ENCODE measurements at regions not wholly inside any gene's neighbourhood (a gene's known extent, or its start where the extent isn't known, plus 50 kb on each side); places are given as distances from the start of the nearest gene placed in this dataset.

DNA sequence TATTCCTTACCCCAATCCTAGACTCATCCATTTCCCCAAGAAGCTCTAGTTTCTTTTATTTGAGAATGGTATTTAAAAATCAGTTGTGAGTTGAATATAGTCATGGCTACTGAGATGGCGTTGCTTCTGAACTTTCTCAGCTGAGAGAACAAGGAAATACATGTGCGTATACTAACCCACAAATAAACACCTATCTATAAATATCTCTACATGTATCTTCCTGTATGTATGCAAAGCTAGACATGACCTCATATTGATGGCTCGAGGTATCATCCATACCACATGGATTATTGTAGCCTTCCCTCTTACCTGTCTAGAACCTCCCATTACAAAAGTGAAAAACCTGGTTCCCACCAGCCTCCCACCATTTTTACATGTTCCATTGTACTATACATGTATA, 141.0 kb downstream of the UFM1 start:
- WGBS (ENCODE audit: missing lambda C conversion rate), result 38% methylated on average over 3 of the region's 3 CpGs
- H3K4me2 ChIP-seq, result no peak overlapping the region
- ChIA-PET CTCF (no interaction called here), POLR2A (no interaction called here)
- FAIRE-seq (no peak), ATAC-seq (no peak), DNase-seq (ENCODE audit: low read depth in 1 of 2, low spot score in 1 of 2) (no peak)
- no peak overlapping the region for H3K4me3 ChIP-seq
- TF ChIP-seq NR3C1 (IDR thresholded peaks at IDR 0.05) (no peak), RNF2 (IDR thresholded peaks at IDR 0.05; ENCODE audit: borderline replicate concordance, low read depth) (no peak), HEYL (CRISPR knock-in tag; IDR thresholded peaks at IDR 0.05) (no peak), ELK1 (IDR thresholded peaks at IDR 0.05; ENCODE audit: low read depth, low read length) (no peak), JUN (IDR thresholded peaks at IDR 0.05) (no peak), PHF8 (IDR thresholded peaks at IDR 0.05; ENCODE audit: borderline replicate concordance, low read depth) (no peak), MYC (IDR thresholded peaks at IDR 0.05; ENCODE audit: borderline replicate concordance, low read length) (no peak), CBX8 (IDR thresholded peaks at IDR 0.05) (no peak)
- TF ChIP-seq, protein P1, sequence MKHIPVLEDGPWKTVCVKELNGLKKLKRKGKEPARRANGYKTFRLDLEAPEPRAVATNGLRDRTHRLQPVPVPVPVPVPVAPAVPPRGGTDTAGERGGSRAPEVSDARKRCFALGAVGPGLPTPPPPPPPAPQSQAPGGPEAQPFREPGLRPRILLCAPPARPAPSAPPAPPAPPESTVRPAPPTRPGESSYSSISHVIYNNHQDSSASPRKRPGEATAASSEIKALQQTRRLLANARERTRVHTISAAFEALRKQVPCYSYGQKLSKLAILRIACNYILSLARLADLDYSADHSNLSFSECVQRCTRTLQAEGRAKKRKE (CRISPR knock-in tag; IDR thresholded peaks at IDR 0.05; ENCODE audit: low read depth), result no peak
- H3K27ac ChIP-seq, result no peak overlapping the region
- H3K4me1 ChIP-seq, result no peaks in the 10 kb centered on the region
- no peaks in the 10 kb centered on the region for H3K9me3 ChIP-seq

DNA sequence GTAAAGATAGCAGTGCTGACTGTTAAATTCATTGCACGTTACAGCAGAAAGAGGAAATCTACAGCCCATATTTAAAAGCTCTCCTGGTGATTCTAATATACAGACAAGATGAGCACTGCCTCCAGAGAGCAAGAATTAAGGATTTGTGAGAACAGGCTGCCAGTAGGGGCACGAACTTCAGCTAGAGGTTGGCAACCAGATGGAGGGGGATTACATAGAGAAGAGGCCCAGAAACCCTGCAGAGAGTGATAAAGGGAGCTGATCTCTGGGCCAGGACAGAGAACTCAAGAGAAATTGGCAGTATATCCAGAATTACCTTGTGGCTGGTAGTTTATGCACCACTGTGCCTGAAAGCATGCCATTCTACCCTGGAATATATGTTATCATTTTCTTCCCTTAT, 144.8 kb downstream of the UFM1 start:
- Histone ChIP-seq H3K4me1 (no peaks in the 10 kb centered on the region), H3K9me3 (no peaks in the 10 kb centered on the region)
- 3% methylated on average over 2 of the region's 2 CpGs for WGBS (ENCODE audit: missing lambda C conversion rate)

DNA sequence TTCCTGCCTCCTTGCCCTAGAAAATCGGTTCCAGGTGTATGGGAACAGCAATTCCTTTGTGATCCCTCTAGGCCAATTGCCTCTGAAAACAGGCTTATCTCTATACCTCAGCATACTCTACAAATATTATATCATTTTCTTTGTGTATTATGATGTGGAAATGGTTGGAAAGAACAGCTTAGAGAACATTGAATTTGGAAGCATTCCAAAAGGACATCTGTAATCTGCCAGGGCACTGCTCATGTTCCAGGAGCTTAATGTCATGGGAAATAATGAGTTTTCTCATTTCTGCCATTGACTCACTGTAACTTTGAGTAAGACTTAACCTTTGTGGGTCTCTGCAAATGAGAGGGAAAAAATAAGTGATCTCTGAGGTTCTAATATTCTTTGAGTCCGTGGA, 147.3 kb downstream of the UFM1 start:
- ChIA-PET POLR2A (no interaction called here), CTCF (no interaction called here)
- DNase-seq (ENCODE audit: low read depth in 1 of 2, low spot score in 1 of 2) (no peak), ATAC-seq (no peak), FAIRE-seq (no peak)
- Histone ChIP-seq H3K4me2 (no peak overlapping the region), H3K4me1 (no peaks in the 10 kb centered on the region), H3K4me3 (no peak overlapping the region), H3K27ac (no peak overlapping the region), H3K9me3 (no peaks in the 10 kb centered on the region)
- TF ChIP-seq RNF2 (IDR thresholded peaks at IDR 0.05; ENCODE audit: borderline replicate concordance, low read depth), result no peak
- TF ChIP-seq FOSL2 (IDR thresholded peaks at IDR 0.05), result no peak
- TF ChIP-seq FOSL2 (CRISPR knock-in tag; IDR thresholded peaks at IDR 0.05), result no peak
- no peak for TF ChIP-seq TP53 (CRISPR knock-in tag; IDR thresholded peaks at IDR 0.05)
- TF ChIP-seq JUN (IDR thresholded peaks at IDR 0.05), result no peak
- no peak for TF ChIP-seq JUNB (IDR thresholded peaks at IDR 0.05)
- no peak for TF ChIP-seq NPAS2 (CRISPR knock-in tag; IDR thresholded peaks at IDR 0.05; ENCODE audit: borderline replicate concordance)
- TF ChIP-seq HMGXB4 (CRISPR knock-in tag; IDR thresholded peaks at IDR 0.05; ENCODE audit: borderline replicate concordance), result no peak
- WGBS (ENCODE audit: missing lambda C conversion rate), result 0% methylated on average over 2 of the region's 2 CpGs

More for the DNA sequence above, 144.8 kb downstream of the UFM1 start:
- FAIRE-seq (no peak), DNase-seq (ENCODE audit: low read depth in 1 of 2, low spot score in 1 of 2) (no peak), ATAC-seq (no peak)
- TF ChIP-seq BCL3 (IDR thresholded peaks at IDR 0.05) (no peak), SREBF2 (IDR thresholded peaks at IDR 0.05) (no peak), KDM1A (IDR thresholded peaks at IDR 0.05; ENCODE audit: low read depth) (no peak)
- no peak overlapping the region for H3K27ac ChIP-seq
- H3K4me3 ChIP-seq, result no peak overlapping the region
- H3K4me2 ChIP-seq, result no peak overlapping the region
- POLR2A ChIA-PET, result no interaction called here
- CTCF ChIA-PET, result interaction anchor here (0.6 kb wide), 1 partner anchor 23 kb away, joined by 3 read pairs; no protein-coding TSS in a partner anchor
